Gastrocnemius medialis (tissue), 4 donors: ENCODE measurements at regions not wholly inside any gene's neighbourhood (a gene's known extent, or its start where the extent isn't known, plus 50 kb on each side); places are given as distances from the start of the nearest gene placed in this dataset.

Source experiments
- ATAC-seq, 2 donors: fragments of 150-250 bp; one replicate each; pipeline ENCODE4 v1.9.1; 2016
- DNase-seq, 2 donors: peaks; one replicate each; pipeline ENCODE4 v3.0.0-alpha.2; 2019
- H3K27ac ChIP-seq, 4 donors: fragments of 200-600 bp; sonication (generic); 1 replicate in 1 of 4; 2 replicates in 3 of 4; pipeline ENCODE4 v1.5.1; 2016 to 2018; ENCODE audit warnings: mild to moderate bottlenecking in 2 of 4, moderate library complexity in 1 of 4
- H3K27me3 ChIP-seq, 3 donors: fragments of 200-600 bp; sonication (generic) in 2 of 3; 1 replicate in 1 of 3; 2 replicates in 2 of 3; pipeline versions ENCODE4 v1.5.1 to v1.6.0; 2016 to 2019; ENCODE audit warnings: mild to moderate bottlenecking in 1 of 3, moderate library complexity in 1 of 3
- H3K36me3 ChIP-seq, 2 donors: fragments of 200-600 bp; sonication (generic) in 1 of 2; one replicate each; pipeline ENCODE4 v1.5.1; 2017 to 2018
- H3K4me1 ChIP-seq, 2 donors: fragments of 200-600 bp; sonication (generic) in 1 of 2; one replicate each; pipeline ENCODE4 v1.5.1; 2016 to 2017; ENCODE audit warnings: mild to moderate bottlenecking in 2 of 2
- H3K4me3 ChIP-seq, 4 donors: fragments of 200-600 bp; sonication (generic) in 3 of 4; 1 replicate in 1 of 4; 2 replicates in 3 of 4; pipeline ENCODE4 v1.5.1; 2016 to 2019; ENCODE audit warnings: mild to moderate bottlenecking in 2 of 4
- H3K9me3 ChIP-seq, 3 donors: fragments of 200-600 bp; sonication (generic) in 2 of 3; 1 replicate in 1 of 3; 2 replicates in 2 of 3; pipeline ENCODE4 v1.5.1; 2016 to 2019
- POLR2A ChIP-seq, 2 donors: fragments of 450-650 bp; IDR thresholded peaks; one replicate each; pipeline ENCODE4 v1.6.1; 2017; ENCODE audit warnings: antibody characterized with exemption in 2 of 2, mild to moderate bottlenecking in 2 of 2, moderate library complexity in 2 of 2
- in situ Hi-C, 4 donors: fragments of 200-750 bp; cut with MboI; loops; one replicate each; pipeline versions ENCODE4 v1.15.0 to v1.8.0; 2017; ENCODE audit warnings: low sequenced_read_pairs in 4 of 4
- intact Hi-C: fragments of 100-400 bp; cut with DNase I; formaldehyde crosslinking; loops from one replicate; pipeline ENCODE4 v1.15.1; 2023; ENCODE audit warnings: low total_unique reads
- TF ChIP-seq, protein P1 (sequence below), 5 experiments: fragments of 450-650 bp in 3 of 5; fragments of 200-600 bp in 2 of 5; sonication (generic) in 2 of 5; IDR thresholded peaks in 4 of 5; conservative IDR thresholded peaks in 1 of 5; 1 replicate in 4 of 5; 2 replicates in 1 of 5; pipeline ENCODE4 v1.5.1; 2016 to 2019; ENCODE audit warnings: antibody characterized with exemption in 5 of 5, mild to moderate bottlenecking in 3 of 5, moderate library complexity in 3 of 5

DNA sequence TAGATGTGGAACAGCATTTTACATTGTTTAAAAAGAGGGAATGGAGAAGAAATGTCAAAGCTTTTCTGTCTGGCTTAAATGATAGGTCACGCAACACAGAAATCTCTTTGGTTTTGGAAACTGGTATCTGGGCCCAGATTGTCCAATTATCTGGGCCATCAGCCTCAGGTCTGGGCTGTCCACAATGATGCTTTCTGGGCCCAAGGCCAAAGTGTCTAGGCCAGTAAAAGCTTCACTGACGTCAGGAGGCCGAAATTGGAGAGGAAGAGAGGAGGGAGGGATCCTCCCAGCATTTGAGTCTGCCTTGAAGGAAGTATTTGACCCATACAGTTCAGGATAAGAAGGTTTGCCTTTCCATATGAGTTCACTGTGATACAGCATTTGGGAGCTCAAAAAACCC is 60.7 kb upstream of the ALDH1A3 start:
- TF ChIP-seq, protein P1, sequence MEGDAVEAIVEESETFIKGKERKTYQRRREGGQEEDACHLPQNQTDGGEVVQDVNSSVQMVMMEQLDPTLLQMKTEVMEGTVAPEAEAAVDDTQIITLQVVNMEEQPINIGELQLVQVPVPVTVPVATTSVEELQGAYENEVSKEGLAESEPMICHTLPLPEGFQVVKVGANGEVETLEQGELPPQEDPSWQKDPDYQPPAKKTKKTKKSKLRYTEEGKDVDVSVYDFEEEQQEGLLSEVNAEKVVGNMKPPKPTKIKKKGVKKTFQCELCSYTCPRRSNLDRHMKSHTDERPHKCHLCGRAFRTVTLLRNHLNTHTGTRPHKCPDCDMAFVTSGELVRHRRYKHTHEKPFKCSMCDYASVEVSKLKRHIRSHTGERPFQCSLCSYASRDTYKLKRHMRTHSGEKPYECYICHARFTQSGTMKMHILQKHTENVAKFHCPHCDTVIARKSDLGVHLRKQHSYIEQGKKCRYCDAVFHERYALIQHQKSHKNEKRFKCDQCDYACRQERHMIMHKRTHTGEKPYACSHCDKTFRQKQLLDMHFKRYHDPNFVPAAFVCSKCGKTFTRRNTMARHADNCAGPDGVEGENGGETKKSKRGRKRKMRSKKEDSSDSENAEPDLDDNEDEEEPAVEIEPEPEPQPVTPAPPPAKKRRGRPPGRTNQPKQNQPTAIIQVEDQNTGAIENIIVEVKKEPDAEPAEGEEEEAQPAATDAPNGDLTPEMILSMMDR (IDR thresholded peaks at IDR 0.05 in 4 of 5, conservative IDR thresholded peaks at IDR 0.05 in 1 of 5), result no peak
- TF ChIP-seq POLR2A (IDR thresholded peaks at IDR 0.05), result no peak
- in situ Hi-C loops (no loop called here), intact Hi-C loops (no loop called here)
- peak in 1 of 2 donors; percentile 24 for DNase-seq
- Histone ChIP-seq H3K36me3 (no peaks in the 10 kb centered on the region), H3K27me3 (no peaks in the 10 kb centered on the region), H3K4me1 (no peaks in the 10 kb centered on the region), H3K27ac (no peak overlapping the region), H3K4me3 (no peak overlapping the region), H3K9me3 (no peaks in the 10 kb centered on the region)
- no peak for ATAC-seq

DNA sequence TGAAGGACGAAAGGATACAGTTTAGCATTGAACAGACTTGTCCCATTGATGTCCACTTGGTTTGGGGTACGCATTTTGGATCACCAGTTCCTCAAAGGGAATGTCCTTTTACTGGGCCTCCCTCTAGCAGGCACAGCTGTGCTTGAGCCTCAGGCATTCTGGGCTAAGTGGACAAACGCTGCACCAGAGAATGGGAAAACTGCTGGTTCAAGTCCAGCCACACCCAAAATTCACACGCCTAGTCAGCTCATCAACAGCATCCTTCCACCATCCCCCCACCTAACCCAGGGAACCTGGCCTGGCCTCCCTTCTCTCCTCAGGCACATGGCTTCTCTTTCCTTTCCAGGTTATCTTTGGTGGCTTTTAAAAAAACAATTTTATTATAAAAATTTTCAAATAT is 59.1 kb upstream of the ALDH1A3 start:
- no peak for DNase-seq
- in situ Hi-C loops, result no loop called here
- no peaks in the 10 kb centered on the region for H3K4me1 ChIP-seq
- H3K27me3 ChIP-seq, result no peaks in the 10 kb centered on the region
- intact Hi-C loops, result no loop called here
- no peaks in the 10 kb centered on the region for H3K9me3 ChIP-seq
- H3K36me3 ChIP-seq, result no peaks in the 10 kb centered on the region
- H3K4me3 ChIP-seq, result no peak overlapping the region
- no peak for ATAC-seq
- H3K27ac ChIP-seq, result no peak overlapping the region
- no peak for TF ChIP-seq POLR2A (IDR thresholded peaks at IDR 0.05)
- TF ChIP-seq, protein P1 (IDR thresholded peaks at IDR 0.05 in 4 of 5, conservative IDR thresholded peaks at IDR 0.05 in 1 of 5), result no peak

DNA sequence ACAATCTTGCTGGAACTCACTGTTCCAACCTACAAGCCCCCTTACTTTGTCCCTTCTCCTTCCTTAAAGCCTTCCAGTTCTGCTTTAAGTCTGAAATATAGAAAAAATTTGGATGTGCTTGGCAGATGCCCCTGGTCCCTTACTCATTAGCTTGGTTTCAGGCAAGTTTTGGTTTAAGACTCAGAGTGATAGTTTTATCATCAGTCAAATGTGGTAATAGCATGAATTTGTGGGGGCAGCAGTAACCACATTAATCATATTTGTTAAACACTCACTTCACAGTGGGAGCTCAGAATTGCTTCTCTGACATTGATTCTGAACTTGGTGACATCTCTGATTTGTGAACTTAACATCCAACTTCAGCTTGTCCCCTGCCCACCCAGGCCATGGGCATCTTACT is 58.3 kb upstream of the ALDH1A3 start:
- H3K9me3 ChIP-seq, result no peaks in the 10 kb centered on the region
- TF ChIP-seq, protein P1 (IDR thresholded peaks at IDR 0.05 in 4 of 5, conservative IDR thresholded peaks at IDR 0.05 in 1 of 5), result no peak
- no peak for TF ChIP-seq POLR2A (IDR thresholded peaks at IDR 0.05)
- ATAC-seq (no peak), DNase-seq (no peak)
- no peaks in the 10 kb centered on the region for H3K4me1 ChIP-seq
- H3K4me3 ChIP-seq, result no peak overlapping the region
- in situ Hi-C loops (no loop called here), intact Hi-C loops (no loop called here)
- H3K36me3 ChIP-seq, result no peaks in the 10 kb centered on the region
- no peaks in the 10 kb centered on the region for H3K27me3 ChIP-seq
- H3K27ac ChIP-seq, result no peak overlapping the region

DNA sequence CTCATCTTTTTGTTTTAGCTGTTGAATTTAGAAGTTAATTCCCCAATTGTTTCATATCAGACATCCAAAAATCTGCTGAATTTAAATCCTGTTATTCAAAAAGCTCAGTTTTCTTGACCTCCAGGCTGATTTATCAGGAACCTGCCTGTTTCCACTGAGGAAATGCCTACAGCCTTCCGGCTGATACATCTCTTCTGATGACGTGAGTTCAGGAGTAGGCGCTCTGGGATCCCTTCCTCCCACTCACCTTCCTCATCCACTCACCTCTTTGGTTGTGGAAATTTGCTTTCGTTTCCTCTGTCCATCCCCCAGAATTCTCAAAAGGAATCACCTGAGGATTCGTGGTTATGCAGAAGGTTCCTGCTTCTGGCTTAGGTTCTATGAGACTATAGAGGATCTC is 55.4 kb upstream of the ALDH1A3 start:
- Histone ChIP-seq H3K36me3 (no peaks in the 10 kb centered on the region), H3K4me1 (no peaks in the 10 kb centered on the region), H3K4me3 (no peak overlapping the region), H3K27me3 (no peaks in the 10 kb centered on the region), H3K27ac (no peak overlapping the region), H3K9me3 (no peaks in the 10 kb centered on the region)
- in situ Hi-C loops (no loop called here), intact Hi-C loops (no loop called here)
- no peak for TF ChIP-seq POLR2A (IDR thresholded peaks at IDR 0.05)
- TF ChIP-seq, protein P1 (IDR thresholded peaks at IDR 0.05 in 4 of 5, conservative IDR thresholded peaks at IDR 0.05 in 1 of 5), result no peak
- no peak for ATAC-seq
- no peak for DNase-seq

DNA sequence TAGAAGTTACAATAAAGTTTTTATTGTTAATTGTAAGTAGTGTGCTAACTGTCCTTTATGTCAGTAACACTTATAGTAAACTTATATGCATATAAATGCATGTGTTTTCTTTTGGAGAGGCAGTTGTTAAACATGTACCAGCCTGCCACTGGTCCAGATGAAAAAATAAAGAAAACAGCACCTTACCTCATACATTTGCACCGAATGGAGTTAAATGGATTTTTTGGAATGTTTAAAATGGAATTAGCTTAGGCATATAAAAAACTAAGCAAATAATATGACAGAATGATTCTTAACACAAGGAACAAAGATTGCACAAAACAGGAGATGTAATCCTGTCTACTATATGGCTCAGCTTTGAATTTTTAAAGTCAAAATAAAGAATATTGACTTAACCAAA is 50.2 kb upstream of the ALDH1A3 start:
- no peaks in the 10 kb centered on the region for H3K36me3 ChIP-seq
- in situ Hi-C loops, result no loop called here
- H3K4me1 ChIP-seq, result no peaks in the 10 kb centered on the region
- no peaks in the 10 kb centered on the region for H3K27me3 ChIP-seq
- H3K9me3 ChIP-seq, result no peaks in the 10 kb centered on the region
- no peak overlapping the region for H3K27ac ChIP-seq
- TF ChIP-seq, protein P1 (IDR thresholded peaks at IDR 0.05 in 4 of 5, conservative IDR thresholded peaks at IDR 0.05 in 1 of 5), result no peak
- no peak for TF ChIP-seq POLR2A (IDR thresholded peaks at IDR 0.05)
- ATAC-seq (no peak), DNase-seq (no peak)
- no peak overlapping the region for H3K4me3 ChIP-seq
- intact Hi-C loops, result no loop called here
